Activated CD4-positive, alpha-beta memory T cell treated with anti-CD3 and anti-CD28 coated beads, Interleukin-2, amount 10 ng/mL, durations not matched to agents 7 days and 5 days (primary cell): ENCODE measurements at regions not wholly inside any gene's neighbourhood (a gene's known extent, or its start where the extent isn't known, plus 50 kb on each side); places are given as distances from the start of the nearest gene placed in this dataset.

Experiments
- CTCF ChIA-PET: fragments of 350-600 bp; sonication (Branson Sonifier 250); formaldehyde crosslinking; loops from one replicate; lab custom pipeline; 2021; ENCODE audit warnings: antibody characterized with exemption, inconsistent platforms; lab: Charles Lee
- POLR2A ChIA-PET: fragments of 350-600 bp; sonication (Branson Sonifier 250); formaldehyde crosslinking; loops from one replicate; lab custom pipeline; 2021; ENCODE audit warnings: antibody characterized with exemption; lab: Charles Lee
- DNase-seq: peaks from one replicate; pipeline ENCODE4 v3.0.0-alpha.2; 2020
- H3K27ac Mint-ChIP-seq: one replicate; pipeline ENCODE4 v1.8.0; 2021; ENCODE audit warnings: mild to moderate bottlenecking, mixed read lengths
- H3K27me3 Mint-ChIP-seq: one replicate; pipeline ENCODE4 v1.8.0; 2021; ENCODE audit warnings: mixed read lengths
- H3K36me3 Mint-ChIP-seq: one replicate; pipeline ENCODE4 v1.8.0; 2021; ENCODE audit warnings: low read depth, mixed read lengths
- H3K4me1 Mint-ChIP-seq: one replicate; pipeline ENCODE4 v1.8.0; 2021; ENCODE audit warnings: mixed read lengths
- H3K4me3 Mint-ChIP-seq: one replicate; pipeline ENCODE4 v1.8.0; 2021; ENCODE audit warnings: mild to moderate bottlenecking, mixed read lengths
- H3K9me3 Mint-ChIP-seq: one replicate; pipeline ENCODE4 v1.8.0; 2021; ENCODE audit warnings: mixed read lengths

DNA sequence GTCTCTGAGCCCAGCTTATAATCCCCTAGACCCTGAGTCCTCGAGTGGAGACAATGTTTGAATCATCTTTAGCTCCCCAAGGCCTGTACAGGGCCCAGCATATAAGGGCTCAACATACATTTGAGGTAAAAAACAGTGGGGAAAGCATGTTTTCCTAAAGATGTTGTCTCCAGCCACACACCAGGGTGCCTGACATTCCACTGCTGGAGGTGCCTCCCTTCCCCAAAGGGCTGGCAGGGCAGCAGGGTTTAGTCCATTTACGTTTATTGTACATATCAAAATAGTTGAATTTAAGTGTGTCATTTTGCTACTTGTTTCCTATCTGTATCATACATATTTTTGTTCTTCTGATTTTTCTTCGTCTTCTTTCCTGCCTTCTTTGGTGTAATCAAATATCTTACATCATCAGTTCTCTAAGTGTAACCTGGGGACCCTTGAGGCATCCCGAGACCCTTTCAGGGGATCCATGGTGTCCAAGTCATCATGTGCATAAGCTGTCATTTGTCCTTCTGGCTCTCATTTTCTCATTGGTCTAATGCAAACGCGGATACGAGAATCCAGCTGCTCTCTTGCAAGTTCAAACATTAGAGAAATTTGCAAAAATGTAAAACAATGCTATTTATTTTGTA, 101.6 kb downstream of the PDGFA start:
- POLR2A ChIA-PET = no interaction called here
- H3K9me3 Mint-ChIP-seq = peaks cover 2% of the 10 kb centered on the region
- CTCF ChIA-PET = no interaction called here
- no peak for DNase-seq
- H3K4me3 Mint-ChIP-seq = no peak overlapping the region
- H3K27ac Mint-ChIP-seq = no peak overlapping the region
- no peaks in the 10 kb centered on the region for H3K27me3 Mint-ChIP-seq
- H3K4me1 Mint-ChIP-seq = no peaks in the 10 kb centered on the region
- H3K36me3 Mint-ChIP-seq = no peaks in the 10 kb centered on the region

- no peaks in the 10 kb centered on the region for H3K4me1 Mint-ChIP-seq
- no peak overlapping the region for H3K4me3 Mint-ChIP-seq
- H3K27me3 Mint-ChIP-seq = no peaks in the 10 kb centered on the region
- DNase-seq = no peak
- no peaks in the 10 kb centered on the region for H3K36me3 Mint-ChIP-seq
- ChIA-PET CTCF (no interaction called here), POLR2A (no interaction called here)
- H3K27ac Mint-ChIP-seq = no peak overlapping the region
- peaks cover 2% of the 10 kb centered on the region for H3K9me3 Mint-ChIP-seq
Measured at GRCh38 chr7:418636-419280, 100.9 kb downstream of the PDGFA start.

DNA sequence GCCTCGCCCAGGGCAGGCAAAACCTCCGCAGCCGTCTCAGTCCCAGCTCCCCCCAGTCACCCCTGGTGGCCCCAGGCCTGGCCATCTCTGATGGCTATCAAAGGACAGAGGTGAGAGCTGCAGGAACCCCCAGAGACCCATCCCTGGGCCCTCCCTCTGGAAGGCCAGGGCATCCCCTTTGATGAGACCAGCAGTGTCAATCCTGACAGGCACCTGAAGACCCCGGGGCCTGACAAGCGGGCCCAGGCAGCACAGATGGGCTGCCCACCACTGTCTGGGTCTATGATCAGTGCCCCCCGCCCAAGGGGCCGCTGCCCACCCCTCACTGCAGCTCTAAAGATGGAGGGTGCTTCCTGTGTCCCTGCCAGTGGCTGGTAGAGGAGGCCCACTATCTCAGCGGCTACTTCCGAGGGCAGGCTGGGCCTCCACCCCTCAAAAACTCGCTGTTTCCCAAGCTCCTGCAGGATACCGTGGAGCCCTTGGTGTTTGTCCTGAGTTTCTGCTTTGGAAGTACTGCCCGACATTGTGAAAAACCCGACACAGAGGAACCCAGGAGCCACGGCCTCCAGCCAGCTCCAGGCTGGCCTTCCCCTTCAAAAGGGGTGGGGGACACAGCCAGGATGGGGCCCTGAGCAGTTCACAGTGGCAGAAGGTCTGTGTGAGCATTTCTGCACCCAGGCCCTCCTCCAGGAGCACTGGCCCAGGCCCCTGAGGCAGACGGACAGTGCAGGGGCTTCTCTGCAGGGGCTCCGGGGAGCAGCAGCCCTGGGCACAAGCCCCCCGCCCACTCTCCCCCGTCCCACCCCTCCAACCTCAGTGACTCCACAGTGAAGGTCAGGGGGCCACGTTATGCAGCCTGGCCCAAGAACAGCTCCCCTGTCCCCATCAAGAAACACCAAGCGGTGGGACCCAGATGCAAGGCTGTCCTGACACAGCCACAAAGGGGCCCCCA, 99.2 kb downstream of the PDGFA start:
- POLR2A ChIA-PET = no interaction called here
- no peak overlapping the region for H3K4me3 Mint-ChIP-seq
- CTCF ChIA-PET = no interaction called here
- DNase-seq = no peak
- peaks cover 2% of the 10 kb centered on the region for H3K9me3 Mint-ChIP-seq
- H3K27me3 Mint-ChIP-seq = no peaks in the 10 kb centered on the region
- no peaks in the 10 kb centered on the region for H3K36me3 Mint-ChIP-seq
- no peak overlapping the region for H3K27ac Mint-ChIP-seq
- H3K4me1 Mint-ChIP-seq = no peaks in the 10 kb centered on the region

DNA sequence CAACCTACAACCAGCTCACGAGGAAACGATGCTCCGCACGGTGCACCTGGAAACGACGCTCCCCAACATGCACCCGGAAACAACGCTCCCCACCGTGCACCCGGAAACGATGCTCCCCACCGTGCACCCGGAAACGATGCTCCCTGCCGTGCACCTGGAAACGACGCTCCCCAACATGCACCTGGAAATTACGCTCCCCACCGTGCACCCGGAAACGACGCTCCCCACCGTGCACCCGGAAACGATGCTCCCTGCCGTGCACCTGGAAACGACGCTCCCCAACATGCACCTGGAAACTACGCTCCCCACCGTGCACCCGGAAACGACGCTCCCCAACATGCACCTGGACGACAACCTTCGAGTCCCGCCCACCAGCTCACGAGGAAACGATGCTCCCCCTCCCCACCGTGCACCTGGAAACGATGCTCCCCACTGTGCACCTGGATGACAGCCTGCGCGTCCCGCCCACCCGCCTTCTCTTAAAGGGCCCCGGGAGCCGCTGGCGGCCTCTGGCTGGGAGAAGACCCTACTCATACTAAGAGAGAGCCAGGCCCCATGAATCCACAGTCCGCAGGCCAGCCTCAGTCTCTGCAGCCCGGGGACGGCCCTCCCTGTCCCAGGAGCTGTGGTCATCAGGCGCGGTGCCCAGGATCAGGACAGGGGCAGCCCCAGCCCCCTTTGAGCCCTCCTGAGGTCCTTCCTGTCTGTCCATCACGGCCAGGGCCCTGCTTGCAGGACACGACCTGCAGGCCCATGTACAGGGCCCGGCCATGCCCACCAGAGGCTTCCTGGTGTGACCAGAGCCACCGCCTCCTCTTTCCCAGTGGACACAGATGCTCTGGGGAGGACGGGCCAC, 98.3 kb downstream of the PDGFA start:
- H3K27ac Mint-ChIP-seq = no peak overlapping the region
- no peak for DNase-seq
- ChIA-PET CTCF (no interaction called here), POLR2A (no interaction called here)
- H3K27me3 Mint-ChIP-seq = no peaks in the 10 kb centered on the region
- no peaks in the 10 kb centered on the region for H3K36me3 Mint-ChIP-seq
- no peaks in the 10 kb centered on the region for H3K4me1 Mint-ChIP-seq
- H3K9me3 Mint-ChIP-seq = peaks cover 2% of the 10 kb centered on the region
- H3K4me3 Mint-ChIP-seq = no peak overlapping the region

- POLR2A ChIA-PET = no interaction called here
- Mint-ChIP-seq H3K9me3 (peaks cover 2% of the 10 kb centered on the region), H3K36me3 (no peaks in the 10 kb centered on the region), H3K27me3 (no peaks in the 10 kb centered on the region), H3K27ac (no peak overlapping the region), H3K4me1 (no peaks in the 10 kb centered on the region), H3K4me3 (no peak overlapping the region)
- CTCF ChIA-PET = interaction anchor here (0.6 kb wide), 1 partner anchor 101 kb away, joined by 3 read pairs; no protein-coding TSS in a partner anchor
- DNase-seq = no peak
Measured at GRCh38 chr7:422191-422885, 97.3 kb downstream of the PDGFA start.

DNA sequence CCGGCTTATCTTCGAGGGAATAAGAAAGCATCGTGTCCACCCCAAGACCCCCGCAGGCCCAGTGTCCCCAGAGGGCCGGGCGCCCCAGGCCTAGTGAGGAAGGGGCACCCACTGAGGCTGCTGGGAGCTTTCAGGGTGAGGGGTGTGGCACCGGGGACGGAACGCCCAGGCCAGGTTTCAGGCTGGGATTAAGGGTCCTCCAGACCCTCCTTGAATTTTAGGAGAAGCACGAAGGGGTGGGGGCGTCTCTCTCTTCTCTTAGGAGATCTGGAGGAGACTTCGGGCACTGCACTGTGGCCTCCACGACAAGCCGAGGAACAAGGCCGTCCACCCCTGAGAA, 96.8 kb downstream of the PDGFA start:
- Mint-ChIP-seq H3K9me3 (peaks cover 2% of the 10 kb centered on the region), H3K27ac (no peak overlapping the region), H3K4me1 (no peaks in the 10 kb centered on the region), H3K4me3 (no peak overlapping the region), H3K27me3 (no peaks in the 10 kb centered on the region), H3K36me3 (no peaks in the 10 kb centered on the region)
- no peak for DNase-seq
- ChIA-PET CTCF (interaction anchor here (0.6 kb wide), 1 partner anchor 102 kb away, joined by 3 read pairs; no protein-coding TSS in a partner anchor), POLR2A (no interaction called here)

DNA sequence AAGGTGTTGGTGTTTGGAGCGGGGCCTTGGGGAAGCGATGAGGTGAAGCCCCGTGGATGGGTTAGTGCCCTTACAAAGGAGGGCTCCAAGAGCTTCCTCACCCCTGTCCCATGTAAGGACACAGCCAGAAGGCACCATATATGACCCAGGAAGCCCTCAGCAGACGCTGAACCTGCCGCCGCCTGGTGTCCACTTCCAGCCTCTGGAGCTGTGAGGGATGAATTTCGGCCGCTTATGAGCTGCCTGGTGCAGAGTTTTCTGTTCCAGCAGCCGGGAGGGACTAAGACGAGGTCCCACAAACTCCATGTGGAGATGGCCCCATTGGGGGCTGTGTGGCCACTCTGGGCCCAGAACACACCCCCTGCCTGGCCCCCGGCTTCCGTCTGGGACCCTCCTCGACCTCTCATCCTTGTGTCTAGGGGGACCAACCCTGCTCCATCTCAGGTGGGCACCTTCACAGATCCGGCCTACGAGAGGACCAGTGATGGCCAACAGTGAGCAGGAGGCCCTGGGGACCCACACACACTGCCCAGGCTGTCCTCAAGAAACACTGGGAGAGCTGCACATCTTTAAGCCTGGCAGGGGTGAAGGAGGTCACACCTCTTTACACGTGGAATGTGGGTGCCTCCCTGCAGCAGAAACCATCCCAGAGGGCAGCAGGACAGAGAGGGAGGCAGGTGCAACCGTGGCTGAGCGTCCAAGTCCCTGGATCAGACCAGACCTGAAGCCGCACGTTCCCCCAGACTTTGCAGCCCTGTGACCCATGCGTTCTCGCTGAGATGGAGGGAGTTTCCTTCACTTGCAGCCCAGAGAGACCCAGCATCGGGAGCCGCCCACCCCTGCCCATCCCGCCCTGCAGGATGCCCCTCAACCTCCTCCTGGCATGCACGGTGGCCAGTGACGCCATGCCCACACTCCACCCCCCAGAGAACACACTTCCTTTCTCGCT, 96.1 kb downstream of the PDGFA start:
- POLR2A ChIA-PET = no interaction called here
- Mint-ChIP-seq H3K4me3 (no peak overlapping the region), H3K27me3 (no peaks in the 10 kb centered on the region), H3K9me3 (no peaks in the 10 kb centered on the region), H3K27ac (no peak overlapping the region), H3K36me3 (no peaks in the 10 kb centered on the region), H3K4me1 (no peaks in the 10 kb centered on the region)
- DNase-seq = no peak
- CTCF ChIA-PET = no interaction called here

- no peaks in the 10 kb centered on the region for H3K9me3 Mint-ChIP-seq
- POLR2A ChIA-PET = no interaction called here
- DNase-seq = no peak
- no peak overlapping the region for H3K4me3 Mint-ChIP-seq
- H3K4me1 Mint-ChIP-seq = no peaks in the 10 kb centered on the region
- no peaks in the 10 kb centered on the region for H3K36me3 Mint-ChIP-seq
- H3K27me3 Mint-ChIP-seq = no peaks in the 10 kb centered on the region
- CTCF ChIA-PET = no interaction called here
- no peak overlapping the region for H3K27ac Mint-ChIP-seq
Measured at GRCh38 chr7:424301-424935, 95.2 kb downstream of the PDGFA start.

DNA sequence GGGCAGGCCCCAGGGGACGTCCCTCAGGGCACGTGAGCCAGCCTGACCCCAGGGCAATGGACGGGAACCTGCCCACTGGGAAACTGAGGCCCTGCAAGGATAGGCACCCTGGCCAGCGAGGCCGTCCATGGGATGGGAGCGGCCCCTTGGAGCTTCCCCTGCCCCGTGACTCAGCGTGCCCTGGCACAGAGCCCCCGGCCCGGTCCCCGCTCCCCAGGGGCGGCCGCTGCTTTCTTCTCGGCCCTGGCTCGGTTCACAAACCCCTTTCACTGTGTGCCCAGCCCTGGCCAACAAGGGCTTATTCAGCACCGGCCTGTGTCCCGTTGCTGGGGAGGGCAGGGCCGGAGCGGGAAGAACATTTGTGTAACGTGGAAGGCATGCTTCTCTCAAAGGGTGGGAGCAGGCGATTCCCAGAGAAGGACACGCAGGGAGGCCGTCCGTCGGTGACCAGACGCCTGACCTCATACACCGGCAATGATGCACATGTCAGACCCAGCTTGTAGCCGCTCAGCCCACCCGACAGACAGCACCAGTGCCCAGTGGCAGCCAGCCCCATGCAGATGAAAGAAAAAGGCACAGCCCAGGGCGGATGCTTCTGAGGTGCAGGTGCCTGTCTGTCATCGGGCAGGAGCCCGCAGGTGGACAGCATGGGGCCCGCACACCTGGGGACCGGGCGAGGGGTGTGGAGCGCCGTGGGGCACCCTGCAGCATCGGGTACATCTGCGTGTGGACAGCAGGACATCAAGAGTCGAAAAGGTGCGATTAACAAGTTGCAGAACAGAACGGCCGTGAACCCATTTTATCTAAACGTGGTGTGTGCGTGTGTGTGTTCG, 94.5 kb downstream of the PDGFA start:
- no peak overlapping the region for H3K27ac Mint-ChIP-seq
- H3K4me1 Mint-ChIP-seq = no peaks in the 10 kb centered on the region
- POLR2A ChIA-PET = no interaction called here
- CTCF ChIA-PET = no interaction called here
- H3K4me3 Mint-ChIP-seq = no peak overlapping the region
- no peaks in the 10 kb centered on the region for H3K27me3 Mint-ChIP-seq
- DNase-seq = no peak
- no peaks in the 10 kb centered on the region for H3K36me3 Mint-ChIP-seq
- no peaks in the 10 kb centered on the region for H3K9me3 Mint-ChIP-seq

- ChIA-PET CTCF (no interaction called here), POLR2A (no interaction called here)
- Mint-ChIP-seq H3K27me3 (no peaks in the 10 kb centered on the region), H3K4me3 (no peak overlapping the region), H3K9me3 (no peaks in the 10 kb centered on the region), H3K4me1 (no peaks in the 10 kb centered on the region), H3K27ac (no peak overlapping the region), H3K36me3 (no peaks in the 10 kb centered on the region)
- no peak for DNase-seq
Measured at GRCh38 chr7:425794-426188, 93.9 kb downstream of the PDGFA start.

GRCh38 chr7:426510-426909, 93.1 kb downstream of the PDGFA start:
- Mint-ChIP-seq H3K4me3 (no peak overlapping the region), H3K4me1 (no peaks in the 10 kb centered on the region), H3K27ac (no peak overlapping the region), H3K27me3 (no peaks in the 10 kb centered on the region), H3K36me3 (no peaks in the 10 kb centered on the region), H3K9me3 (no peaks in the 10 kb centered on the region)
- CTCF ChIA-PET = no interaction called here
- DNase-seq = no peak
- POLR2A ChIA-PET = no interaction called here
